Stimulated activated CD4-positive, alpha-beta T cell treated with anti-CD3 and anti-CD28 coated beads, Interleukin-1b, Interleukin-23, amount 100 ng/mL, for 1 hour (primary cell): ENCODE measurements at regions not wholly inside any gene's neighbourhood (a gene's known extent, or its start where the extent isn't known, plus 50 kb on each side); places are given as distances from the start of the nearest gene placed in this dataset.

Experiments
- DNase-seq, 2 donors: peaks; one replicate each; pipeline ENCODE4 v3.0.0-alpha.2; 2020; ENCODE audit warnings: low read depth in 2 of 2

DNA sequence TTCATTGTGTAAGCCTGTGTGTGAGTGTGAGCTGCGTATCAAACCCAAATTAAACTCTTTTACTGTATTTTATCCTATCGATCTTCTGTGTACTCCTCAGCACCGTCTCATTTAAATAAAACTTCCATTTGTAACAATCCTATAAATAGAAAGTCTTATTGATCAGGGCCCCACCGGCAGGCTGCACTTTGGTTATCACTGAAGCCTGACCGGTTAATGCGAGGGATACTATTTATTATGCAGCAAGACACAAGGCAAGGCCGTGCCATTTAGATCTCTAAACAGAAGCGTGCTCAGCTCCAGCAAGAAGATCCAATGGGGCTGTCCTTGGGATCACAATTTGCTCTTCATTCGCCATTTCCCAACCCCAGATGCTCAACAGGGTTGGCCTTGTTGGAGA, 252.6 kb upstream of the TSHZ3 start:
- DNase-seq = no peak

DNA sequence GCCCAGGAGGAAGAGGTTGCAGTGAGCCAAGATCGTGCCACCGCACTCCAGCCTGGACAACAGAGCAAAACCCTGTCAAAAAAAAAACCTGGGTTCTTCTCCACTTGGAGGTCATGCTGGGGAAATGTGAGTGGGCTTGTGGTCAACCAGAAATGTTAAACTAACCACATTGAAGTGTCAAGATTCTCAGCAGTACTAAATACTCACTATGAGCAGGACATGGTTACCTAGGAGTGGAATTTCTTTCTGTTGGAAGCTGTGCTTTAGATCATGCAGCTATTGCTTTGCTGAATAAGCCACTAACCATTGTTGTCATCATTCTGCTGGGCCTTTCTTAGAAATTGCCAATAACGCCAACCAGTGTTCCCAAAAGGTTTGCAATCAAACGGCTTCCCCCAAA, 253.3 kb upstream of the TSHZ3 start:
- DNase-seq = no peak

- no peak for DNase-seq
Observed at GRCh38 chr19:31604493-31605040, 255.3 kb upstream of the TSHZ3 start.

- DNase-seq = no peak
Observed at GRCh38 chr19:31610018-31610417, 260.8 kb upstream of the TSHZ3 start.

DNA sequence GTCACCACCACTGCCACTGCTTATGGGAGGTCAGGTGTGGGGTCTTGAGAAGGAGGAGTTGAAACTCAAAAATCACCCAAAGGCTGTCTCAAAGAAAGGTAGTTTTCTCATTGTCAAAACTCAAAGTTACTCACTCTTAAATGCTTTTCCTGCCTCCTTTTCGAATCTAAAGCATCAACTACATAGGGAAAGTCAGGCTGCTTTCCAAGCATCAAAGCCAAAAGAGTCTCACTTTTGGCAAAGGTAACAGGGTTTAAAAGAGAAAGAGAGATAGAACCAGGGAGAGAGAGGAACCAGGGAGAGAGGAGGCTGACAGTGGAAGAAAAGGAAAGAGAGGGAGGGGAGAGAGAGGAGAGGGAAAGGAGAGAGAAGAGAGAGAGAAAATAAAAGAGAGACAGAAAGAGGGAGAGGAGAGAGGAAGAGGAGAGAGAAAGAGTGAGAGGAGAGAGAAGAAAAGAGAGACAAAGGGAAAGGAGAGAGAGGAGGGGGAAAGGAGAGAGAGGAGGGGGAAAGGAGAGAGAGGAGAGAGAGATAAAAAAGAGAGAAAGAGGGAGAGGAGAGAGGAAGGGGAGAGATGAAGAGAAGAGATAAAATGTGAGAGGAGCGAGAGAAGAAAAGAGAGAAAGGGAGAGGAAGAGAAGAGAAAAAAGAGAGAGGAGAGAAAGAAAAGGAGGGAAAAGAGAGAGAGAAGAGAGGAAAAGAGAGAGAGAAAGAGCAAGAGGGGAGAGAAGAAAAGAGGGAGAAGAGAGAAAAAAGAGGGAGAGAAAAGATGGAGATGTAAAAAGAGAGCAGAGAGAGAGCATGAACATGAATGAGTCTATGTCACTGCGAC, 262.0 kb upstream of the TSHZ3 start:
- no peak for DNase-seq

DNA sequence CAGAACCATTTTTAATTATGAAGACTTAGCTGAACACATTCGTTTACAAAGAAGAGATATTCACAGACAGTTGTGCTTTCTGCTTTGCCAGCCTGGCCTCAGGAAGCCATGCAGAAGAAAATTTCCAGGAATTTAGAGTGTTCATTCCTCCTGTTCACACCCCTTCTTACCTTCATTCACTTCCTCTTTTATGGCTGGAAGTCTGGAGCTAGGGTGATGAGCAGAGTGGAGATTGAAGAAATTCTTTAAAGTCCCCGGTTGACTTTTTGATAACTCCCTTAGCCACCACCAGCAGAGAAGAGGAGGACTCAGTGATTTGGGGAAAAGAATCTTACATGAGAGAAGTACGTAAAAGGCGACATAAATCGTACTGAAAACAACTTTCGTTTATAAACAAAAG, 263.6 kb upstream of the TSHZ3 start:
- DNase-seq = no peak

DNA sequence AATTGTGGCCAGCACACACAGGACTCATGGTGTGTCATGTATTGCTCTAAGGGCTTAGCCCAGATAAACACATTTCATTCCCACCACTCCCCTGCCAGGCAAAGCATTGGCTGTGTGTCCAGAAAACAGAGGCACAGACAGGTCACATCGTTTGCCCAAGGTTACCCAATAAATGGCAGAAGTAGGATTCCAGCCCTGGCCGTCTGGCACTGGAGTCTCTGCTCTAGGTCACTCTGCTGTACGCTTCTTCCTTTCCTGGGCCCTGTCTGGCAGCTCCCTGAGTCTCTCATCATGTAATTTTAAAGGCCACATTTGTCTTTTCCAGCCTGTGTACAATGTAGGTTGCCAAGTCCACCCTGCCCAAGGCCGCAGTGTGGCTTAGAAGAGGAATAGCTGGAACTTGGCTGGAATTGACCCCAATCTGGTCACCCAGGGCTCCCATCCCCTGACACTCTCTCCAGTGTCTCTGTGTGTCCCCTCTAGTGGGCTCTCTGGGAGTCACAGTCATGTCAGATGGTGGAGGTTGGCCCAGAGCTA, 264.5 kb upstream of the TSHZ3 start:
- DNase-seq = no peak

- DNase-seq = no peak
Observed at GRCh38 chr19:31616031-31616430, 266.8 kb upstream of the TSHZ3 start.

DNA sequence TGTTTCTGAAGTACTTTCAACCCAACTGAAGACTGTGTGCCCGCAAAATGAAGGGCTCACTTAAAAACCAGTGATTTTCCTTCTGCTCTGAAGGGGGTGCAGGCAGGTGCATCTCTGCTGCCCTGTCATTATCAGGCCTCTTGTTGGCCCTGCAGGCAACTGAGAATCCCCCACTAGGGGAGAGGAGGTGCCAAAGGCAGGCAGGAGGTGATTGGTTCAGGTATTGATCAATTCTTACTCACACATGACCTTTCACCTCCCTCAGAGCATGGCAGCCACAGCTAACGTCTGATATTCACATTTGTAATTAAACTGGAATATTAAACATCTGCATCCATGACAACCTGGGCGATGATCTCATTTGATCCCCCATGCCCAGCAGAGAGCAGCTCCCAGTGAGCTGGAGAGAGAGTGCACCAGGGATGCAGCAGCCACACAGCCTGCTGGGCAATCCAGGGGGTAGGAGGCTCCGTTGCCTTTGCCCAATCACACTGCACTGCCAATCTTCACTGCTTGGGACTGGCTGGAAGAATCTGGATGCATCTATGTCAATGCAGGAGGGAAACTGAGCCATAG, 267.9 kb upstream of the TSHZ3 start:
- DNase-seq = no peak

DNA sequence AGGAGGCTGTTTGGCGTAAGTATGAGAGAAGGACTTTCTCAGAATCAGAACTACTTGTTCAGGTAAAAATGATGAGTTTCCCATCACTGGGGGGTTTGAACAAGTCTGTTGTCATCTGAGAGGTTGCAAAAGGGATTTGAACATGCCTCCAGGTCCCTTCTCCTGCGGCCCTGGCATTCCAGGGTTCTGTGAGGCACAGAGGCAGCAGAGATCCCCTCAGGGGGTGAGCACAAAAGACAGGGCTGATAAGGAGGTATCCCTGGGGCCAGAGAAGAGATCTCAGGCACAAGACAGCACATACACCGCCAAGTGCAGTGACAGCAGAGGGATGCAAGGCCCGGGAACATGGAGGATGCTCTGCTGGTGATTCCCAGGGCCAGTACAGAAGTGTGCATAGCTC, 275.8 kb upstream of the TSHZ3 start:
- DNase-seq = no peak

- DNase-seq = no peak
Observed at GRCh38 chr19:31625575-31625974, 276.3 kb upstream of the TSHZ3 start.

- DNase-seq = no peak
Observed at GRCh38 chr19:31626941-31627340, 277.7 kb upstream of the TSHZ3 start.

DNA sequence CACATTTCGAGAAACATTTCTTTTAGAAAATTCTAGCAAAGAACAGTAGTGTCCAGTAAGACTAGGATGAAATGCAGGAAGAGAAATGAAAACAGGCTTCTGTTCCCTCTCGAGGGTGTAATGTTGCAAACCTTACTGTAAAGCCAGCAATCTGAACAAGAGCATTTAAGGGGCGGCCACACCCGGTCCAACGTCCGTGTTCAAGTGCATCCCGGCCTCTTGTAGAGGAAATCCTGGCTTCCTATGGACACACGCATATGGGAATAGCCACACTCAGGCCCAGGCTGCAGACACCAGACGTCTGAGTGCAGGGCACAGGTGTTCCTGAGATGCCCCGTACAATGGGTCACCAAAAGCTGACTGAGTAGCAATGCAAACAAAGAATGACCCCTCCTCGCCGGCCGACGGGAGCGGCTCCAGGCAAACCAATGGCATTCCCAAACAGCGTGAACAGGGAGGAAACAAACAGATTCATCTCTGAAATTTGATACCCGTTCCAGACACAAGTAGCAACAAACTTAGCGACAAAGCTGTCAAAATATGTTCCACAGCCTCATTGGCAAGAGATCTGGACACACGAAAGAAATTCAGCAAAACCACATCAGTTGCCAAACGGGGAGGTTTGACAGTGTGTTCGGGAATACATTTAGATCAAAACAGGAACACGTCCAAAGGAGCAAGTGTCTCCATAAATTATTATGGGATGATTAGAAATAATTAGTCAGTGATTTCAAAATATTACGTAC, 278.6 kb upstream of the TSHZ3 start:
- DNase-seq = no peak

DNA sequence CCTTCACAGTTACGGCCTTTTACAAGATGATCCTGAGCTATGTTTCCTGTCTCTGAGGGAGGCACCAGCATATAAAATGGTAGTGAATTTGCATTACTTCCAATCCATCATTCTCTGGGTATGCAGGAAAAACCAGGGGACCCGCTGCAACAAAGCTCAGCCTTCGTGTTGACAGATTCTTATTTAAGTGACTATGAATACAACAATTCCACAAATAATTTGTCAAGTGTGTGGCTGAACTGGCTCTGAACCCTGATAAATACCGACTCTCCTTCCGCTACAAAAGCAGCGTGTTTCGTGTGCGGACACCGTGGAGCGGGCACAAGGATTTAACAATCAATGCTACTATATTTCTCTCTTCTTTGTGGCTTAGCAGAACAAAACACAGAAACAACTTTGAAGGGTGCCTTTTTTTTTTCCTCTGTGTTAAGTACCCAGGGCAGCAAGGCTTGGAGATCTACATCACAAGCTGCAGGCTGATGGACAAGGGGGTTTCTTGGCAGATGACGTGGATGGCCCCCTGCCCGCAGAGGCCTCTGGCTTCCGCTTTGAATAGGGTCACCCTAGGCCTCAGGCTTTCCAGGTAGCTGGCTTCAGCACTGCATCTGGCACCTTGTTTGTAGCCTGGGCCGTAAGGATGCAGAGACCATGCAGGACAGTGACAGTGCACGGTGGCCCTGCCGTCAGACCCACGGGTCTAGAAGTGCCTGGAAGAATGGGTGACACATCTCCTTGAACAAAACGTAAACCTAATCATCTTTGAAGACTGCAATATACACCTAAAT, 280.5 kb upstream of the TSHZ3 start:
- no peak for DNase-seq

DNA sequence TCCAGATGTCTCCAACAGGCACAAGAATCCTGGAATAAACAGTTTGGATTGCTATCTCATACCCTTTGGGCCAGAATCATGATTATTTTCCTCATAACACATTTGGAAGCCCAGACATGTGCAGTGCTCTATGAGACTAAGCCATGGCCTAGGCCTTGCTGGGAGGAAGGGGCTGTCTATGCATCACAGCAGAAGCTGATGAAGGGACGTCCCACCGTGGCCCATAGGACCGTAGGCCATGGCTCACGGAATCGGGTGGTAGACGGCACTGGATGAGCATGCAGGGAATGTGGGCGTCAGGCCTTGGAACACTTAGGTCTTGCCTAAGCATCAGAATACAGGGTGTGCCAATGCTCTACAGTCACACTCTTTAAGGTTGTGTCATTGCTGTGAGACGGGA, 283.8 kb upstream of the TSHZ3 start:
- no peak for DNase-seq

- DNase-seq = no peak
Observed at GRCh38 chr19:31639306-31639705, 290.1 kb upstream of the TSHZ3 start.

DNA sequence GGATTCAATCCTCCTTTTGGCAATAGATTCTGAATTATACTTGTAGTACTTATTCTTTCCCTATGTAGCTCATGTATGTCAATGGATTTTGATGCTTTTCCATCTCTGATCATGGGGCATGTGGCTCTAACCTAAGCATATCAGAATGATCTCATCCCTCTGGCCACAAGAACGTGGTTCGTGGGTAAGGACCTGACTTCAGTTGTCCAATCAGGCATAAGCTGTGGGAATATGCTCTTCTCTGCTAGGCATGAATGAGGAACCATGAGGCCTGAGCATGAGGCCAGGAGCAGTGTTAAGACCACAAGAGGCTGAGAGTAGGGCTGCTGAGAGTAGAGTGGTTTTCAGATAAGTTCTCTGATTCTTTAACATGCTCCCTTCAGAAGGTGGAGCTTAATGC, 292.4 kb upstream of the TSHZ3 start:
- DNase-seq = no peak

GRCh38 chr19:31648347-31648746, 299.1 kb upstream of the TSHZ3 start:
- no peak for DNase-seq

DNA sequence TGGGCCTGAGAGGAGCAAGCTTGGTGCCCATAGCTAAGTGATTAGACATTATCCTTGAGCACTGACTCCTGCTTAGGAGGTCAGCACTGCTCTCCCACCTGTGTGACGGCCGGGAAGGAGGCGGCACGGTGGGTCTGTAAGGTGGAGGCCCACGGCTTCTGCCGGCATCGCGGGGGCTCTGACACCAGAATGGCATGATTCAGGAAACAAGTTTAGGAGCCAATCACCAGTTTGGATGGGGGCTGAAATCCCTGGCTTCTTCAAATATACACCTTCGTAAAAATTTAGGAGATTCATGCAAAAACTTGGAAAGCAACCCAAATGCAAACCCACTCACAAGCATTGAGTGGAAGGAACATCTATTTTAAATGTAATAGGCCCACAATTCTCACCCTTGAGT, 307.3 kb upstream of the TSHZ3 start:
- DNase-seq = no peak

- DNase-seq = no peak
Observed at GRCh38 chr19:31658993-31659896, 310.0 kb upstream of the TSHZ3 start.

GRCh38 chr19:31659897-31660210, 310.6 kb upstream of the TSHZ3 start:
- DNase-seq = no peak
